Hematopoietic multipotent progenitor cell treated with erythropoietin and hydrocortisone succinate and interleukin-3 and kit ligand, for 17 days (in vitro differentiated cells): ENCODE measurements at regions not wholly inside any gene's neighbourhood (a gene's known extent, or its start where the extent isn't known, plus 50 kb on each side); places are given as distances from the start of the nearest gene placed in this dataset.
"Not testable (repeated sequence)": the region's sequence is repeated elsewhere in the genome, so short reads cannot be mapped to it uniquely, and the experiment has no call there.

Experiments used
- DNase-seq: peaks from one replicate; pipeline ENCODE4 v3.0.0-alpha.2; 2015; ENCODE audit warnings: low spot score

DNA sequence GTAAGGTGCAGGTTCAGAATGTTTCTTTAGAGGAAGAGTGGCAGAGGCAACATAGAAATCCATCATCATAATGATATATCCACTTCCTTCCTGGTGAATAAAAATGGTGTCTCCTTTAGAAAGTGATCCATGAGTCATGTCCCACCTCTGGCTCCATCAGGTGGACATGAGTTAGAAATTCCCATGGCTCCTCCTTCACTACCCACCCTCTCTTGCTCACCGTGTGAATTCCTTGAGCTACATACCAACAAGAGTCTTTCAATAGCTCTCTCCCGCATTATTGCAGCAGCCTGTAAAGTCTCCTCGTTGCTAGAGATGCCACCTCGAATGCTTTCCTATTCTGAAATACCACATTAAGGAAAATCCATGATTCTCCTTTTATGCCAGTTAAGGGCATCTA is 317.6 kb downstream of the LNPK start:
- no peak for DNase-seq

DNA sequence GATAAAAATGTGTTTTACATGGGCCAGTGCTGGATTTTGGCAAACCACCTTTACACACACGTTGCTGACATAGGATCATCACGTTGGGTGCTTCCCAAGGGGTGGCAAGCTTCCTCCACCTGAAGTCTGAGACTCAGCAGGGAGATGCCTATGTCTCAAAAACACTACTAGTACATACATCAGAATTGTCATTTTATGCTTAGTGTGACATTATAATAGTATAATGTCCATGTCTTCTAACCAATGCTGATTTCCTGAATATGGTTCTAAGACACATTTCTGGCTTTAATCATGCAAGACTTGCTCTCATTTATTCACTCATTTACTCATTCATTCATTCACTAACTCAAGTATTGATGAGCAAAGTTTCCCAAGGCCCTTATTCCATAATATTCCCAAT is 322.3 kb downstream of the LNPK start:
- DNase-seq: no peak

DNA sequence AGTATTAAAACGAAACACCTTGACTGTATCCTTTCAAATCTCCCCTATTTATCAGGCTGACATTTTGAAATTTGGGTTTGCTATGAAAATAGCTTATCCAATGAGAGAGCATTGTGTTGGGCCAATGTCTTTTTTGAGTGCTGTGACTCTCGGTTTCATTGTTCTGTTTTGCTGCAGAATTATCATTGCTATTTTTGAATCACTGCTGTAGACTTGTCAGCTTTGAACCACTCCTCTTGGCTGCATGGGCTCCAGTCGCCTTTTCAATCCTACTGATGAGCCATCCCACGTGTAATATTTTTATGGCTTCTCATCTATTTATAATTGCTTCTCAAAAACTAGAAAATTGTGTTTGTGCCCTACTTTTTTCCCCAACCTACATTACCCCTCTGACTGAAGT is 322.8 kb downstream of the LNPK start:
- DNase-seq: no peak

DNA sequence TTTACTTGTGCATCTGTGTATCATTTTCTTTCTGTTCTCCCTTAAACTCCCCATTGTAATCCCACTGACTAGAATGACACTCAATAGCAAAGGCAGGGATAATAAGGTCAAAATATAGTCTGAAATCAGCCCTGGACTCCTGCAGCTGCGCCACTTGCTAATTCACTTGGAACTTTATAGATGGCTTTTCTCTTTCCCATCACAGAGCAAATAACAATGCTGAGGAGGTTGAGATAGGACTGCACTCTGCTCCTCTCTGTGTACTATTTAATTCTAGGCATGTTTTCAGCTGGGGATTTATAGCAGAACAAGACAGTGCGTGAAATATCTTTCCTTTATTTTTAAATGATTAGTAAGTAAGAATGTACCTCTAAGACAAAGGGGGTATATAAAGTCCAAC is 324.2 kb downstream of the LNPK start:
- no peak for DNase-seq

DNA sequence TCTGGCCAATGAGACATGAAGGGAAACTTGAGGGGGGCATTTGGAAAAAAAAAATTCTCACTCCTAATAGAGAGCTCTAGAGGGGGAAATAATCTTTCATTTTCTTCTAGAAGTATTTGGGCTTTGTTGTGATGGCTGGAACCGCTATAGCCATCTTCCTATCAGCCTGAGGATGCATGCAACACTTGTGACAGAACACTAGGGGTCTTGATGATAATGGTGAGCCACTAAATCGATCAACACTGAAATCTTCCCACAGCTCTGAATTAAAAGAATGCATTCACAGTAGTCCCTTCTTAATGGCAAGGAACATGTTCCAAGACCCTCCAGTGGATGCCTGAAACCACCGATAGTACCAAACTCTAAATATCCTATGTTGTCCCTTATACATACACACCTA is 325.3 kb downstream of the LNPK start:
- DNase-seq: no peak

DNA sequence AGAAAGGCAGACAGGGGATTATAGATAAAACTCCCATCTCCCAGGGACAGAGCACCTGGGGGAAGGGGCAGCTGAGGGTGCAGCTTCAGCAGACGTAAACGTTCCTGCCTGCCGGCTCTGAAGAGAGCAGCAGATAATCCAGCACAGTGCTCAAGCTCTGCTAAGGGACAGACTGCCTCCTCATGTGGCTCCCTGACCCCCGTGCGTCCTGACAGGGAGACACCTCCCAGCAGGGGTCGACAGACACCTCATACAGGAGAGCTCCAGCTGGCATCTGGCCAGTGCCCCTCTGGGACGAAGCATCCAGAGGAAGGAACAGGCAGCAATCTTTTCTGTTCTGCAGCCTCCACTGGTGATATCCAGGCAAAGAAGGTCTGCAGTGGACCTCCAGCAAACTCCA is 333.3 kb downstream of the LNPK start:
- not testable (repeated sequence) for DNase-seq

DNA sequence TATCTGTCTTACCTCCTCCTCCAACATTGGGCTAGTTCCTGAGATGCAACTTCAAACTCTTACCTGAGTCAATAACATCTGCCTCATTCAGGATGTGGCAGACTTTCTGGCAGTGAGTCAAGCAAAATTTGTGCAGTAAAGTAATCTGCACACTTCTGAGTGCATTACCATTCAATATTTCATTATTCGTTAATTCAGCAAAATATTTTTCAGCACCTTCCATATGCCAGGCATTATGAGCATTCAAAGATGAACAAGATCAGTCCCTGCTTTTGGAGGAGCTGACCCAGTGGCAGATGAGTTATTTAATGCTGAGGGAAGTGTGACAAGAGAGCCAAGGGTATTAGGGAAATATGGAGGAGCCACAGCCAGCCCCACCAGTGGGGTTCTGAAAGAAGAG is 339.7 kb downstream of the LNPK start:
- no peak for DNase-seq

DNA sequence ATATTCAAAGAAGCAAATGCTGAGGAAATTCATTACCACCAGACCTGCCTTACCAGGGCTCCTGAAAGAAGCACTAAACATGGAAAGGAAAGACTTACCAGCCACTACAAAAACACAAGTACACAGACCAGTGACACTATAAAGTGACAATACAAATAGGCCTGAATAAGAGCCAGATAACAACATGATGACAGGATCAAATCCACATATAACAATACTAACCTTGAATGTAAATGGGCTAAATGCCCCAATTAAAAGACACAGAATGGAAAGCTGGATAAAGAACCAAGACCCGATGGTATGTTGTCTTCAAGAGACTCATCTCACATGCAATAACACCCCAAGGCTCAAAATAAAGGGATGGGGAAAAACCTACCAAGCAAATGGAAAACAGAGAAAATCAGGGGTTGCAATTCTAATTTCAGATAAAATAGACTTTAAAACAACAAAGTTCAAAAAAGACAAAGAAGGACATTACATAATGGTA is 353.4 kb downstream of the LNPK start:
- no peak for DNase-seq

DNA sequence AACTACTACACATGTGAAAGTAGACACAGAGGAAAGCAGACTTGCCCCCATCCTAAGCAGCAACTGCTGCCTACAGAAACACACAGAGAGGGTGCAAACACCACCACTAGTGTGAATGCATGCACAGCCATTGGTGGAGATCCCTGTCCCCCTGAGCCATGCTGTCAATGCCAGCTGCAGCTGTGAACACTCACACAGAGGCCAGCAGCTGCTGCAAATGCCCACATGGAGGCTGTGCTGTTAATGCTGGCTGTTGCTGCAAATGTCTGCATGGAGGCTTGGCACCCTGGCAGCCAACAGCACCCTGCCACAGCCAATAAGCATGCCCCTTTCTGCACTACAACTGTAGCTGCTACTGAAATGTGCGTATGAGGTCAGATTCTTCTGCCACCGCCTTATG is 355.0 kb downstream of the LNPK start:
- DNase-seq: no peak

DNA sequence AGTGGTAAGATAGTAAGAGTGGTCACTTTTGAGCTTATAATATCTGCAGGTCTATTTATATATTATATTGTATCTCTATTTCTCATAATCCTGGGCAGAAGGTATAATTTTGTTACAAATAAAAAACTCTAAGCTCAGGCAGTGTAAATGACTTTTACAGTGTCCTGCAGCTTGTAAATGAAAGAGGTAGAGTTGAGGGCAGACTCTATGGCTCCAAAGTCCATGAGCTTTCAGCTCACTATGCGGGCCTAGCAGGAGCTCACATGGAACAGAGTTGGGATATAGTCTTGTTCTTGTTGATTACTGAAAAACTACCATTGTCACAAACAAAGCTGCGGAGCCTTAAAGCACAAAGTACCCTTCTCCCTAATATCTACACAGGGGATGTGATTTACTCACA is 361.4 kb downstream of the LNPK start:
- no peak for DNase-seq

DNA sequence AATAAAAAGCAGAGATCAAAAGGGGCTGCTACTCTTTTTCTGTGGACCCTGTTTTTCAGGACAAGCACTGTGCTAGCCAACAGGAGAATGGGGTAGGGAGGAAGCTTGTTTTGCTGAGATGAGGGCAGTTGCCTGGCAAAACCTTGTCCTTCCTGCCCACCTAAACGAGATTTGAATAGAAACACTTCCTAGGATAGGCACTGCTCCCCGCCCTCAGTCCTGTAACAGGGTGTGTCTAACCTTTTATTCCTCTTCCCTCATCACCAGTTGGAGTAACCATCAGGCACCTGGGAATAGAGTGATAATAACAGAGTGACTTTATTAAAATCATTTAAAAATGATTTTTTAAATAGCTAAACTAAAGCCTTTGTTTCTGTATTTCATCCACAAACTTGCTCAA is 368.8 kb downstream of the LNPK start:
- DNase-seq: no peak

DNA sequence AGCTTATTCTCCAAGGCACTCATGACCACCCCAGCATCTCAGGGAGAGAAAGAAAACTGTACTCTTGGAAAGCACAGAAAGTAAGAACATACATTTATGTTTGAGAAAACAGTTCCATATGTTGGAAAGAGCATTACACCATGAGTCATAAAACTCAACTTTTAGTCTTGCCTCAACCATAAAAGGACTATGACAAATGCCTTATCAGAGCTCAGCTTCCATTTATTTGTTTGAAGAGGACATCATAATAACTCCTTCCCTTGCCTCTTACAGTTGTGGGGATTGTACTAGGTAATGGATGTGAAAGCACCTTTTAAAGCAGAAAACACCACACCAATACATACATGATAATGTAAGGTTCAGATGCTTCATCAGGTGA is 370.8 kb downstream of the LNPK start:
- DNase-seq: no peak

DNA sequence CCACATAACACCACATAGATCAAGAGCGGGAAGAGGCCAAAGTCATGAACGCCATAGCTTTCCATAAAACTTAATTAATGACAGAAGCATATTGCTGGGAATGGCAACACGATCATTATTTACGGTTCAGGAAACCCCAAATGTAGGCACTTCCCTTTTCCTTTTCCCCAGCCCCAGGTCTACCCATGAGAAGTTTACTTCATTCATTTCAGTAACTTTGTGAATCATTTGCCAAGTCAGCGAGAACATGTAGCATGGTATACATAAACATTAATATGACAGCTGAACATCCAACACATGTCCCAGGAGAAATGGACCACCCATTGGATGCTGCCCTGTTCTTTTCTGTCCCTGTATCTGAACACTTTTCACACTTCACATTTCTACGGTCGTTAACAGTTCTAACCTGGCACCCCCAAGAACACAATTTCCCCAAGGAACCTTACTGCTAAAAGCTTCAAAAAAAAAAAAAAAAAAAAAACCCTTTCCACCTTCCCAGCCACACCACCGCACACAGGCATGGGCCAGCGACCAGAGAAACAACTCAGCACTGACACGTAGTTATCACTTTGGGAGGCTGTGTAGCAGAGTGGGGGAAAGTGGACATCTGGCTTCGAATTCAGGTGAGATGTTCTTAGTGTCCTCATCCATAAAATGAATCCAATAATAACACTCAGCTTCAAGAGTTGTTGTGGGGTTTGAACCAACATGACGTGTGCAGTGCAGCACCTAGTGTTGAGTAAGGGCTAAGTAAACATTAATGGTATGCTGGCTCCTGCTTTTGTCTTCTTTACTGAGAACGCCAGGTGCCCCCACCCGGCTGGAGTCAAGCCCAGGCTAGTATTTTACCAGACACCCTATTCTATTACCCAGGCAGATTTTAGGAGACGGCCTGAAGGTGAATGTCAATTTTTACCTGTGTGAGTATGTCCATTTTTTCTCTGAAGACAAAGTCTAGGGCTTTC is 371.5 kb downstream of the LNPK start:
- DNase-seq: no peak

DNA sequence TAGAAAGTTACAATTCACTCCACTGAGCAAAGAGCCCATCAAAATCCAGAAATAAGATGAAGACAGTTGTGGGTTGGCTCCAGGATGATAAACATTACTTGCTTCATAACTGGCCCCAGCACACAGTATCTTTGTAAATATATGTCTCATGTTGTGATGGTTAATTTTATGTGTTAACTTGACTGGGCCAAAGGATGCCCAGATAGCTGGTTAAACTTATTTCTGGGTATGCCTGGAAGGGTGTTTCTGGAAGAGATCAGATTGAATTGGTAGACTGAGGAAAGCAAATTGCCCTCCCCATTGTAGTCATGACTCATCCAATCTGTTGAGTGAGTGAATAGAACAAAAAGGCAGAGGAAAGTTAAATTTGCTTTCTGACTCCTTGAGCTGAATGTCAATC is 373.8 kb downstream of the LNPK start:
- DNase-seq: no peak

DNA sequence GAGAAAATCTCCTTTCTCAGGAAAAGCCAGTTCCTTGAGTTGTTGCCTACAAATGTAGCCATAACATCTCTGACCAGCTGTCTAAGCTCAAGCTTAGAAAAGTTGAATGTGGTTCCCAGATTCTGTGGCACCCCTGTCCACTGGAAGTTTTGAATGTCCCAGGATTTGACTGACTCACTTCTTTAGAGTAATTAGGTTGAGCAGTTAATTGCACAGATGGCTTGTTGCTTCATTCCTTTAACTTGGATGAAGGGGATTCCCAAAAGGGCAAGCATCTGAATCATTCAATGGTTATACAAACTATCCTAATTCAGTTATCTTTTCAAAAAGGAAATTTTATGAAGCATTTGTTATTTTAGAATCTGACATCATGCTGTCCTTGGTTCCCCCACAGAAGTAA is 374.7 kb downstream of the LNPK start:
- no peak for DNase-seq

DNA sequence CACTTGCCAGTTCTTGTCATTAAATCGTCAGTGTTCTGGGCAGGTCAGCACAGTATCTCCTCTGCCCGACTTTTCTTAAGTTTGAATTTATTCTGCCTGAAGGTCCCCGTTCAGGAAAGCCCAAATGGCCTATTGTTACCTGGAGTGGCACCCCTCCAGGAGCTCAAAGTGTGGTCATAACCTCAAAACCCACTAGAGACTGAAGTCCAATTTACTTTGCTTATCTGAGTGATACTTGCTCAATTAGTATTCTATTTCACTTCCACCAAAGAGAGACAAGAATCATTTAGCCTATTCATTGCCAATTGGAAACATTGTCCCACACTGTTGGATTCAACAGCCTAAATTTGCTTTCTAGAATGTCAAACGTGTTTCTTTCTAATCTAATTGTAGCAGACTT is 375.3 kb downstream of the LNPK start:
- DNase-seq: no peak

DNA sequence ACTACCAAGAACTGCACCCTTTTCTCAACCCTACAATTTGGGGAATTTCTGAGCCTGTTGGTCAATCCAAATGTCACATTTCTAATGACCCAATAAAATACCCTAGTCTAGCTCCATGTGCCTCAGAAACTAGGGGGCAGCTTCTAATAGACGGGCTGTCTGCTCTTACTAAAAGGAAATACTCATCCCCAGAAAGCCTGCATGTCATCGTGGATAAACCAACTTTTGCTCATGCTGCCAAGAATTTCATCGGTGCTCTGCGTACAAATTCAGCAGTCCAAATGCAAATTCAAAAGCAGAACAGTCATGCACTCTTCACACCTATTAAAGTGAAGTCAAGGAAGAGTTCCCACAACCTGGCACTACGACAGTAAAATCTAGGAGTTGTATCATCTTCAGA is 377.3 kb downstream of the LNPK start:
- no peak for DNase-seq

DNA sequence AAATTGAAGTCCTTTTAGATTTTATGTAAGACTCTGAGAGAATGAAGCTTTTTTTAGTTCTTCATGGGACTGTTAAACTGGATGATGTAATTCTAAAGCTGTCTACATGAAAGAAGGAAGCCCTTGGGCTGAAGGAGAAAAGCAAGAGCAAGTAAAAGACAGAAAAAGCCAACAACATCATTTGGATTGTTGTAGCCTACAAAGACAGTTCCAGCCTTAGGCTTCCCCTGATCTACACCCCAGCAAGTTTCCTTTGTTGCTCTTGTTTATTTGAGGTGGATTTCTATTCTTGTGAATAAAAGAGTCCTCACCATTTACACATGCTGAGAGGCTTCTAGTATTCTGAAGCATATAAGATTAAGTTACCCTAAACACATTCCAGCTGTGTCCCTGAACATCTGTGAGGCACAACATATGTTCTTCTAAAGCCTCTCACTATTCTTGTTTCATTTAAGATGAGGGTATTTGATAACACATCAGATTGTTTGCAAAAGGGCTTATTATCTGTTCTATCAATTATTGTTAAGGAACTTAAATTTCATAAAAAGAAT is 377.8 kb downstream of the LNPK start:
- no peak for DNase-seq

DNA sequence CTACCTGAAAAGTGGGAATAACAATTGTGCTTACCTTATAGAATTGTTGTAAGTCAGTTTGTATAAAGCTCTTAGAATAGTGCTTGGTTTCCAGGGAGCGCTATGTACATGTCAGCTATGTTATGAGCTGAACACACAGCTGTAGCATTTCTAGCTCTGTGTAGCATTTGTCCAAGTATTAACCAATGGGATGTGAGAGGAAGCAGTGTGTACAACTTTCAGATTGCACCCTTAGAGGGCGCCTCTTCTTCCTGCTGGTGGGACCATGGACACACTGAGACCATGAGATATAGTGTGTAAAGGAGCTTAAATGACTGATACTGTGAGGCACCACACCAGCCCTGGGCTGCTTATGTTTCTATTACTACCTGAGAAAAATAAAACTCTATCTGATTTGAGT is 380.2 kb downstream of the LNPK start:
- DNase-seq: no peak

DNA sequence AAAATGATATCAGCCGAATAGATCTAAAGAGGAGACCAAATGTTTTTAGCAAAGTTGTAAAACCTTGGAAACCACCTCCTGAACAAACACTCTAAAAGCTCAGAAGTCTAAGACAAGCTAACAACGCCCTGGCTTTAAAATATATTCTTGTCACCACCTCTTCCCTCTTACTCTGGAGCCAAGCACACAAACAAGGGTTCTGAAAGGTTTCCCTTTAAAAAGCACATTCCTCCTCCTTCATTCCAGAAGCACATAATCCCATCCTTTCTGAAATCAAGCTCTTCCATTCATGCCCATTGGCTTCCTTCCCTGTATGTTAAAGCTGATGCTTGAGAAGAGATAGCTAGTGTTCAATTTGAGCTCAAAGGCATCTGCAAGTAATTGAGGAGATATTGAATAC is 382.0 kb downstream of the LNPK start:
- DNase-seq: no peak

DNA sequence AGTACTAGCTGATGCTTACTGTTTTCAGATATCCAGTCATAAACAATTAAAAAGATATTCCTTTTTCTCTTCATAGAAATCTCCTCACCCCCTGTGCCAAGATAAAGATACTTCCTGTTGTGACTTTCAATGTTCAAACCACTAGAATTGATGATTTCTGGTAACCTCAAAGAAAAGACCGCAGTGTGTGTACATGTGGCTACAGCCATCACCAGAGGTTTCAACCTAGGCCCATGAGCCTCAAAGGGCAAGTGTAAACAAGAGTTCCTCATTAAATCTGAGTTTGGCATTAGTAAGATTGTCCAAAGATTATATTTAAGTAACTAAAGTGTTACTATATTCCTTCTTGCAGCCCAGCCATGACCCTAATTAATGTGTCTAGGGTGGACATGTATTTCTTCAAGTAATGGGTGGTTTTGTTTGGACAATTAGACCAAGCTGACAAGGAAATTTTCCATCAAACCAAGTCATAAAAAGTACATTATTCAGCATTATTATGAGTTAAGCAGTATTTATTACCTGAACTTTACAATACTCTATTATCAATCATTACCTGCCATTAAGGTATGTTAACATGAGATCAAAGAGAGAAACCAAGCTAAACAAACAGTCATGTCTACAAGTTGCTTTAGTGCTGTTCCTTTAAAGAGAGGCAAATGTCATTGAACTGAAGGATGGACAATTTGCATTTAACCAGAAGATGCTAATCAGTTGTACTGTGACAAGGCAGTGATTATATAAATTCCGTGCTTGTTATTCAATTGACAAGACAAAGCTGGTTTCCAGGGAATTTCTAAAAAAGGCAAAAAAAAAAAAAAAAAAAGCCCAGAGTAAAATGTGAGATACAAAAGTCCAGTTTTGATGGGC is 382.7 kb downstream of the LNPK start:
- DNase-seq: no peak

DNA sequence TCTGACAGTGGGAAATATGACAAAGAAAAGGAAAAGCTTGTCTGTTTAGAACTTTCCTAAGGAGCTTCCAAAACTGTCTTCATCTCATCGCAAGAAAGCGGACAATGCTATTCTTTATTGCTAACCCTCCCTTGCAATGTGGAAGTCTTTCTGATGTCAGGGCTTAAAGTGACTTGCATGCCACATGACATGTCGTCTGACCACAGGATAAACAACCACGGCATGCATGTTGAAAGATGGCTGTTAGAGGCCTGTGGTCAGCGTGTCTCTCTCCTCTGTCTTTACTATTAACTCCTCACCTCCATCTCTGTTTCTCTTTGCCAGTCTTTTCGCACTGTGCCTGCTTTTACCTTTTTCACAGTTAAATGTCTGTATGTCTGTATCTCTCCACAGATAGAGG is 389.8 kb downstream of the LNPK start:
- DNase-seq: no peak
